ENCODE measurements at regions not wholly inside any gene's neighbourhood (a gene's known extent, or its start where the extent isn't known, plus 50 kb on each side); places are given as distances from the start of the nearest gene placed in this dataset.
"Not testable (repeated sequence)": the region's sequence is repeated elsewhere in the genome, so short reads cannot be mapped to it uniquely, and the experiment has no call there.

DNA sequence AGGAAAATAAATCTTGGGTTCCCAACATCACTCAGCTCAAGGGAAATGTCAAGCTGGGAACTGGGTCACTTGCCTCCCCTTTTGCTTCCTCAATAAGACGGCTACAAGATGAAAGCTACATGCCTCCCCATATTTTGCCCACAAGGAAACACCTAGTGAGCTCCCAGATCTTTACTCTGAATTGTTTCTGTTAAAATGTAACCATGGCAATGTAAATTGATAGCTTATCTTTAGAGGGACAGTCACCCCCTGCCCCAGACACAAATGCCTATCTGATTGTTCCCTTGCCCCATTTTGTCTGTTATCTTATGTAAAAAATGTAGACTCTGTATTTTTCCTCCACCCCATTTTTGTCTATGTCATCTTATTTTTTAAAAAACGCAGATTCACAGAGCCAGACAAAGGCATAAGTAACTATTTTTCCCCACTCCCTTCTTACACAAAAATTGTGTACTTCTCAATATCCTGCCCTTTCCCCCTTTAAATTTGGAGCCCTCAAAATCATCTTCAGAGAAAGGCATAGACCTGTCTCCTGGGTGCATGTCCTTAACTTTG is 288.7 kb upstream of the ERCC4 start:
- no peak for DNase-seq (ENCODE audit: low spot score)
- Mint-ChIP-seq H3K9me3 (no peaks in the 10 kb centered on the region), H3K4me1 (ENCODE audit: low read depth) (no peaks in the 10 kb centered on the region), H3K27me3 (ENCODE audit: low read depth) (no peaks in the 10 kb centered on the region), H3K4me3 (no peak overlapping the region), H3K36me3 (ENCODE audit: low read depth) (no peaks in the 10 kb centered on the region), H3K27ac (no peak overlapping the region)

DNA sequence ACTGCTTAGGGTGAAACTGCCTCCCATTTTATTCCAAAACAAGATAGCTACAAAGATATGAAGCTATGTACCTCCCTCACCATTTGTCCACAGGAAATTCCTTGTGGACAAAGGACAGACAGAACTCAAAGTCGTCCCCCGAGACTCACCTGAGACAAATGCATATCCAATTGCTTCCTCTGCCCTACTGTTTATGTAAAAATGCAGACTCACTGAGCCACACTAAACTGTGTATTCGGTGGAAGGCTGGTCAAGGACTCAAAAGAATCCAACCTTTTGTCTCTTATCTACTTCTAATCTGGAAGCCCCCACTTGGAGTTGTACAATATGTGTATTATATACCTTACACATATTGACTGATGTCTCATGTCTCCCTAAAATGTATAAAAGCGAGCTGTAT is 288.0 kb upstream of the ERCC4 start:
- Mint-ChIP-seq H3K27me3 (ENCODE audit: low read depth) (no peaks in the 10 kb centered on the region), H3K4me1 (ENCODE audit: low read depth) (no peaks in the 10 kb centered on the region)

DNA sequence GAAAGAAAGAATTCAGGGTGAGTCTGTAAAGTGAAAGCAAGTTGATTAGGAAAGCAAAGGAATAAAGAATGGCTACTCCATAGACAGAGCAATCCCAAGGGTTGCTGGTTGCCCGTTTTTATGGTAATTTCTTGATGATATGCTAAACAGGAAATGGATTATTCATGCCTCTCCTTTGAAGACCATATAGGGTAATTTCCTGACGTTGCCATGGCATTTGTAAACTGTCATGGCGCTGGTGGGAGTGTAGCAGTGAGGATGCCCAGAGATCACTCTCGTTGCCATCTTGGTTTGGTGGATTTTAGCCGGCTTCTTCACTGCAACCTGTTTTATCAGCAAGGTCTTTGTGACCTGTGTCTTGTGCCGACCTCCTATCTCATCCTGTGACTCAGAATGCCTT is 287.4 kb upstream of the ERCC4 start:
- not testable (repeated sequence) for H3K36me3 Mint-ChIP-seq (ENCODE audit: low read depth); DNase-seq (ENCODE audit: low spot score); H3K9me3 Mint-ChIP-seq; H3K27me3 Mint-ChIP-seq (ENCODE audit: low read depth); H3K4me3 Mint-ChIP-seq; H3K4me1 Mint-ChIP-seq (ENCODE audit: low read depth); H3K27ac Mint-ChIP-seq

More for the DNA sequence above, 288.0 kb upstream of the ERCC4 start:
- DNase-seq (ENCODE audit: low spot score): no peak
- no peak overlapping the region for H3K27ac Mint-ChIP-seq
- H3K36me3 Mint-ChIP-seq (ENCODE audit: low read depth): no peaks in the 10 kb centered on the region
- no peaks in the 10 kb centered on the region for H3K9me3 Mint-ChIP-seq
- H3K4me3 Mint-ChIP-seq: no peak overlapping the region

DNA sequence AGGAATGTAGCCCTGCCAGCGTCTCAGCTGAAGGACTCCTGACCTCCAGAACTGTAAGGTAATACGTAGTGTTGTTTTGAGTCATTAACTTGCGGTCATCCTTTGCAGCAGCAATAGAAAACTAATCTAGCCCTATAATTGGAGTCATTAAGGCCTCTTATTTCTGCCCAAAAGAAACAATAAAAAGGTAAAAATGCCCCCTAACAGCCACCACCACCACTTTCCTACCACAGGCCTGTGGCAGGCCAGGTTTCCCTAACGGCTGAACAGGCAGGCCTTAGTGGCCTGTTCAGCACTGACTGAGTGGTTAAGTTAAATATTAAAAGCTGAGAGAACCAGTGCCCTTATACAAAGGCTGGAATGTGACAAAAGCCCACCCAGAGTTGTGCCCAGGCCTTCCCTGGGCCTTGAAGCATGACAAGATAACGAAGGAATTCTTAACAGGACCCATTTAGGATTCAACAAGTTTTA is 286.5 kb upstream of the ERCC4 start:
- Mint-ChIP-seq H3K27ac (no peak overlapping the region), H3K4me1 (ENCODE audit: low read depth) (no peaks in the 10 kb centered on the region), H3K27me3 (ENCODE audit: low read depth) (no peaks in the 10 kb centered on the region), H3K4me3 (no peak overlapping the region), H3K9me3 (peaks cover 7% of the 10 kb centered on the region), H3K36me3 (ENCODE audit: low read depth) (no peaks in the 10 kb centered on the region)
- DNase-seq (ENCODE audit: low spot score): no peak

DNA sequence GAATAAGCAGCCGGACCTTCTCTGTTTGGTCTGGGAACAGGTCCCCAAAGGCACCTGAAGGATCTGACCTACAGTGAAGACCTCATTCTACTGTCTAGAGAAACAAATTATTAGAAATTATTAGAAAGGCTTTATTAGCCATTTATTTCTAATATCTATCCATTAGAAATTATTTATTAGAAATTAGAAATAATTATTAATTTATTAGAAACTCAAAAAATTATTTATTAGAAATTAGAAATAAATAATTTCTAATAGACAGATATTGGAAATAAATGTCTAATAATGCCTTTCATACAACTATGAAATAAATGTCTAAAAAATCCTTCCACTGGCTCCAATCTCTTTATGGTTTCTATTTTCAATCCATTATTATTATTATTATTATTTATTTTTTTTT is 285.7 kb upstream of the ERCC4 start:
- no peaks in the 10 kb centered on the region for H3K27me3 Mint-ChIP-seq (ENCODE audit: low read depth)
- H3K36me3 Mint-ChIP-seq (ENCODE audit: low read depth): no peaks in the 10 kb centered on the region
- peaks cover 8% of the 10 kb centered on the region for H3K9me3 Mint-ChIP-seq
- H3K27ac Mint-ChIP-seq: no peak overlapping the region
- no peak for DNase-seq (ENCODE audit: low spot score)
- no peak overlapping the region for H3K4me3 Mint-ChIP-seq
- no peaks in the 10 kb centered on the region for H3K4me1 Mint-ChIP-seq (ENCODE audit: low read depth)

DNA sequence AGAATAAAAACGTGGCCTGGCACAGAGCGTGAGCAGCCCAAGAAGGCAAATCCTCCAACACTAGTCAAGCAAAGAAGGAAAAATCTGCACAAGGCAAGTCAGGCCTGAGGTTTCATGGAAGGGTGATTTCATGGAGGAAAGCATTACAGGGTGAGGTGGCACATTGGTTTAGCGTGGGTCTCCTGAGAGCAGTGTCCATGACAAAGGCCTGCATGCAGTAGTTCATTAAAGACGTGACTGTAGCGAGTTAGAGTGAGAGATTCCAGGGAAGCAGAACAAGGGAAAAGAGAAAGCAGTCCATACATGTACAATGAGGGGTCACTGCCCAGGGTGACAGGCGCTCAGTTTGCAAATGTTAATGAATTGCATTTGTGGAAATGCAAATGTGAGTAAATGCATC is 285.0 kb upstream of the ERCC4 start:
- H3K36me3 Mint-ChIP-seq (ENCODE audit: low read depth): no peaks in the 10 kb centered on the region
- H3K9me3 Mint-ChIP-seq: peaks cover 8% of the 10 kb centered on the region
- H3K27ac Mint-ChIP-seq: no peak overlapping the region
- no peak for DNase-seq (ENCODE audit: low spot score)
- H3K4me3 Mint-ChIP-seq: no peak overlapping the region
- H3K27me3 Mint-ChIP-seq (ENCODE audit: low read depth): no peaks in the 10 kb centered on the region
- no peaks in the 10 kb centered on the region for H3K4me1 Mint-ChIP-seq (ENCODE audit: low read depth)

DNA sequence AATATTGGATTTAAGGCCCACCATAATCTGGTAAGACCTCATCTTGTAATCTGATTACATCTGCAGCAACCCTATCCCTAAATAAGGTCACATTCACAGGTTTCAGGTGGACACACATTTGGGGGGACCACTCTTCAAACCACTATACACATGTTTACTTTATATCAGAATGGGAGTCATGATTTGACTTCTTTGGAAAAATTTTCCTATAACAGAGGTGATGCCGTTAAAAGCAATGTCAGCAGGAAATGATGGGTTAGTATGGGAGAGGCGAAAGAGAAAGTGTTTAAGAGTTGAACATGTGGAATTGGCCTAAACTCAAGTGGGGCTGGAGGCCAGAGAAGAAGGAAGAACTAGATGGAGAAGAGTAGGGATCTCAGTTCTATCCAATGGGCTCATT is 281.7 kb upstream of the ERCC4 start:
- Mint-ChIP-seq H3K36me3 (ENCODE audit: low read depth) (no peaks in the 10 kb centered on the region), H3K9me3 (peaks cover 20% of the 10 kb centered on the region), H3K4me3 (no peak overlapping the region), H3K27me3 (ENCODE audit: low read depth) (no peaks in the 10 kb centered on the region), H3K4me1 (ENCODE audit: low read depth) (no peaks in the 10 kb centered on the region), H3K27ac (no peak overlapping the region)
- no peak for DNase-seq (ENCODE audit: low spot score)

DNA sequence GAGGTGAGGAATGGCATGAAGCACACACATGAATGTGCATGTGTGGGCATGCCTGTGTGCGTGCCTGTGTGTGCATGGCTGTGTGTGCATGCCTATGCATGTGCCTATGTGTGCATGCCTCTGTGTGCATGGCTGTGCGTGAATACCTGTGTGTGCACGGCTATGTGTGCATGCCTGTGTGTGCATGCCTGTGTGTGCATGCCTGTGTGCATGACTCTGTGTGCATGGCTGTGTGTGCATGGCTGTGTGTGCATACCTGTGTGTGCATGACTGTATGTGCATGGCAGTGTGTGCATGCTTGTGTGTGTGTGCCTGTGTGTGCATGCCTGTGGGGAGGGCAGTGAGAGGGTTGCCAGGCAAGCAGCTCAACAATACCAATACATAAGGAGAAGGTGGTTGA is 276.5 kb upstream of the ERCC4 start:
- Mint-ChIP-seq H3K27me3 (ENCODE audit: low read depth) (no peaks in the 10 kb centered on the region), H3K27ac (no peak overlapping the region), H3K36me3 (ENCODE audit: low read depth) (no peaks in the 10 kb centered on the region), H3K4me3 (no peak overlapping the region), H3K9me3 (peaks cover 16% of the 10 kb centered on the region), H3K4me1 (ENCODE audit: low read depth) (no peaks in the 10 kb centered on the region)
- DNase-seq (ENCODE audit: low spot score): no peak

DNA sequence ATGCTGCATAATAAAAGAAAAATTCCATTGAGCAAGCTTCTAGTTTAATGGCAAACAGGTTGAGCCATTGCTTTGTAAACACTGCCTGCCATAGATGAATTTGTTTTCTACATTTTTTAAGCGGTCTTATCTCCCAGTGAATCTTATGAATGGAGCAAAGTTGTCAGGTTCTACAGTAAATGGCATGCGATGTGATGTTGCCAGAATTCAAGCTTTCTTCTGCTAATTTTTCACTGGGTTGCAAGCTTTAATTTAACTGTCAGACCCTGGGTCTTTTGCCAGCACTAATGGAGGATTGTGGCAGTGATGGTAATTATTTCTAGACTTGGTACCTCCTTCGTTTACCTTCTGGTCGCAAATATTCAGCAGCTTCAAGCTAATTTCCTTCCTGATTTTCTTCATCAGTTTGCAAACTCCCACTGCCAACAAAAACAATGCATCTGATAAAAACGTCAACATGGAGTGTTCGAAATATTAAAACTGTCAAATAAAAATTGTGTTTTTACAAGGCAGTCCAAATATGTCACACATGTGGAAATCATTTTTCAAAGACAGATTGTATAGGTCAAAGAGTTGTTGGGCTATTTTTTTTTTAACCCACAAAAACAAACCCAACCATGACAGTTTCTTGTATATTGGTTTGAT is 274.2 kb upstream of the ERCC4 start:
- H3K27ac Mint-ChIP-seq: no peak overlapping the region
- no peaks in the 10 kb centered on the region for H3K36me3 Mint-ChIP-seq (ENCODE audit: low read depth)

DNA sequence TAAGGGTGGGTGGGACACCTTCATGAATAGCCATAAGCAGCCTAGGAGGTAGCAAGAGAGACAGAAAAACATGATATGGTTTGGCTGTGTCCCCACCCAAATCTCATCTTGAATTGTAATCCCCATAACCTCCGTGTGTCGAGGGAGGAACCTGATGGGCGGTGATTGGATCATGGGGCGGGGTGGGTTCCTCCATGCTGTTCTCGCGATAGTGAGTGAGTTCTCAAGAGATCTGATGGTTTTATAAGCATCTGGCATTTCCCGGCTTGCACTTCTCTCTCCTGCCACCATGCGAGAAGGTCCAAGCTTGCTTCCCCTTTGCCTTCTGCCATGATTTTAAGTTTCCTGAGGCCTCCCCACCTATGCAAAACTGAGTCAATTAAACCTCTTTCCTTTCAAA is 259.1 kb upstream of the ERCC4 start:
- DNase-seq (ENCODE audit: low spot score): no peak
- Mint-ChIP-seq H3K27me3 (ENCODE audit: low read depth) (no peaks in the 10 kb centered on the region), H3K36me3 (ENCODE audit: low read depth) (no peaks in the 10 kb centered on the region), H3K27ac (no peak overlapping the region), H3K9me3 (peaks cover 14% of the 10 kb centered on the region), H3K4me3 (no peak overlapping the region), H3K4me1 (ENCODE audit: low read depth) (no peaks in the 10 kb centered on the region)

More for the DNA sequence above, 274.2 kb upstream of the ERCC4 start:
- DNase-seq (ENCODE audit: low spot score): no peak
- Mint-ChIP-seq H3K4me1 (ENCODE audit: low read depth) (no peaks in the 10 kb centered on the region), H3K4me3 (no peak overlapping the region), H3K9me3 (peaks cover 9% of the 10 kb centered on the region), H3K27me3 (ENCODE audit: low read depth) (no peaks in the 10 kb centered on the region)

DNA sequence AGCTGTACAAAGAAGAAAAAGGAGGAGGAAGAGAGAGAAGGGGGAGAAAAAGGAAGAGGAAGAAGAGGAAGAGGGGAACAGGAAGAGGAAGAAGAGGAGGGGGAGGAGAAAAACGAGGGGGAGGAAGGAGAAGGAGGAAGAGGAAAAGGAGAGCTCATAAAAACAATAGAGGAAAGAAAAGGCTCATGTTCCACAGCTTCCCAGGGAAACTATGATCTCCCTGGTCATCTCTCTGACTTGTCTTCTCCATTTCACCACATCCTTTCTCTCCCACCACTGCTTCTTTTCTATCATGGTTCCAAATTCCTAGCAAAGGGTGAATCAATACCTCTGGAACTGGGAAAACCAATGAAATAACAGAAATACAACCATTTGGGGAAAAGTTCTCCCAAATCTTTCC is 254.1 kb upstream of the ERCC4 start:
- Mint-ChIP-seq H3K36me3 (ENCODE audit: low read depth) (no peaks in the 10 kb centered on the region), H3K27me3 (ENCODE audit: low read depth) (no peaks in the 10 kb centered on the region), H3K4me3 (no peak overlapping the region), H3K9me3 (peaks cover 9% of the 10 kb centered on the region), H3K4me1 (ENCODE audit: low read depth) (no peaks in the 10 kb centered on the region), H3K27ac (no peak overlapping the region)
- no peak for DNase-seq (ENCODE audit: low spot score)

DNA sequence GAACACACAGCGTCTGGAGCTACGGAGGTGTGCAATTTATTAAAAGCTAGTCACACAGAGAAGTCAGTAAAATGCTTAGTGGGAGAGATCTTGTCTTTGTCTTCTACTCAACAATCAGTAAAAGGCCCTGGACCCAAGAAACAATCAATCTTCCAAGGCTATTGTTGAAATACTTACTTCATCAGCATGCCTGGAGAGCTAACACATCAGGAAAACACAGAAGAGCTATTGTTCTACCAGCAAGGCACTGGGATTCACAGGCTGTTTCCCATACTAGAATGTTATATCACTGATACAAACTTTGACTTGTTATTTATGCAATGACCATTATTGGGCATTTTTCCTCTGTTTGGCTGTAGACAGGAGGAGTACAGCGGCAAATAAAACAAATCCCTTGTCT is 247.8 kb upstream of the ERCC4 start:
- Mint-ChIP-seq H3K4me1 (ENCODE audit: low read depth) (no peaks in the 10 kb centered on the region), H3K36me3 (ENCODE audit: low read depth) (no peaks in the 10 kb centered on the region), H3K4me3 (no peak overlapping the region)

DNA sequence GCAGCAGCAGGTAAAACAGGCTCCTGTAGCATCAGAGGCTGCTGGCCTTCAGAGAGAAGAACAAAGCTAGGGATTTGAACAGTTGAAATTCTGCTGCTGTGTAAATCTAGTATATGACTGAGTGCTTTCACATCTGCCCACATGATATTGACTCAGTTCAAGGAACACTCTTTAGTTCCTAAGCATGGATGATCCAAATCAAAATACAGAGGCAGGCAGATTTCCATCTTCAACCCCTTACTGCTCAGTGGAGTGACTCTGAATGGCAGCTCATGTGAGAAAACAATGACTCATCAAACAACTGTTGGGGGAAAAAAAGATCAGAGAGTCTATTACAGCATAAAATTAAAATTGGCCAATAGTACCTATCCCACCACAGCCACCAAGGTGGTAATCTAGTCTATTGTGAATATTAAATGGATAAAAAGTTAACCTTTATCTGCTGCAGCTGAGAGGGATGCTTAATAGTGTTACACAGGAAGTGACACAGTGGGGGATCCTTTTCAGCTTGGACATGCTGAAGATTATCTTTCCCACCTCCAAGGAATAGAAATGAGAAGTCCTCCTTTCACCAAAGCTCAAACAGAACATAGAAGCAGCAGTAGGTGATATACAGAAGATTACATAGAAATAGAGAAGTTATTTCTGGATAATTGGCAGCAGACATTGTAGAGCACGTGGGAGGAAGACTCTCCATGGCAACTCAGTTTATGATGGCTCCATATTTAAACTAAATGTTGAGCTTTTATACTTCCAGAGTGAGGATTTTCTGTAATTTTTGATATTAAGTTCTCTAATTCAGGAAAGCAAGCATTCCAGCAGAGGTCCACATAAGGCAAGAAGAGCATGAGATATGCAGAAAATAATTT is 239.7 kb upstream of the ERCC4 start:
- Mint-ChIP-seq H3K27ac (no peak overlapping the region), H3K36me3 (ENCODE audit: low read depth) (no peaks in the 10 kb centered on the region), H3K27me3 (ENCODE audit: low read depth) (no peaks in the 10 kb centered on the region), H3K4me3 (no peak overlapping the region), H3K4me1 (ENCODE audit: low read depth) (no peaks in the 10 kb centered on the region), H3K9me3 (peaks cover 9% of the 10 kb centered on the region)
- DNase-seq (ENCODE audit: low spot score): no peak

More for the DNA sequence above, 247.8 kb upstream of the ERCC4 start:
- no peaks in the 10 kb centered on the region for H3K27me3 Mint-ChIP-seq (ENCODE audit: low read depth)
- H3K9me3 Mint-ChIP-seq: peaks cover 14% of the 10 kb centered on the region
- DNase-seq (ENCODE audit: low spot score): no peak
- H3K27ac Mint-ChIP-seq: no peak overlapping the region

DNA sequence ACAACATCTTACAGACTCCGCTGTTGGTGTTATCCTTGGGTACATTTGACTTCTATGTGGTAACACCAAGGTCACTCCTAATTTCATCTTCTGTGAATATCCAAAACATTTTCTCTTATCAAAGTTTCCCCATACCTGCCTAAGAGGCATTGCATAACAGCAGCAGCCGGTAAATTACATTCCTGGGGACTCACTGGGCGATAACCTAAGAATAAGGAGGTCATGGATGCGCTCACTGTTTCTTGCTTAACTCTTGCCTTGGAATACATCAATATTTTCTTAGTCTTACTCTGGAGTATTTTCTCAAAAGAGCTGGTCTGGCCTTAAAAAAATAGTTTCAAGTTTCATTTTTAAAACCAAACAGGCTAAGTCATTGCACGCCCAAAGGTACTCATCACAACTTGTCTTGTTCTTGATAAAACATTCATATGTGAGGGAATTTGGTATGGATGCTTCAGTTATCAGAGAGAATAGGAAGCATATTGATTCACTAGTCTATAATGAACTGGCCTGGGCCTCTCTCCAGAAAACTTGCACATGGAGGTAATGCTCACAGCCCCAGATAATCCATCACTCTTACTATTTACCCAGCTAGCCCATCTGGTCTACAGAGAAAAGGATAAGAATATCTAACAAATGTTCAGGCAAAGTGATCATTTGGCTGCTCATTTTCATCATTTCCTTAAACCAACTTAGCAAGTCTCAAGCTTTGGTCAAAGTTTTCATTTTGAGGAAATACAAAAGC is 235.0 kb upstream of the ERCC4 start:
- no peak overlapping the region for H3K4me3 Mint-ChIP-seq

More for the DNA sequence above, 235.0 kb upstream of the ERCC4 start:
- DNase-seq (ENCODE audit: low spot score): no peak
- H3K27ac Mint-ChIP-seq: no peak overlapping the region
- H3K4me1 Mint-ChIP-seq (ENCODE audit: low read depth): no peaks in the 10 kb centered on the region
- H3K27me3 Mint-ChIP-seq (ENCODE audit: low read depth): no peaks in the 10 kb centered on the region
- H3K36me3 Mint-ChIP-seq (ENCODE audit: low read depth): no peaks in the 10 kb centered on the region
- H3K9me3 Mint-ChIP-seq: peaks cover 4% of the 10 kb centered on the region

Data from T-helper 2 cell treated with Interferon-gamma antibody and Interleukin-4, amounts not matched to agents 5 μg/mL and 100 μg/mL, for 36 hours (primary cell).